MCF 10A (cell line): ENCODE measurements at regions not wholly inside any gene's neighbourhood (a gene's known extent, or its start where the extent isn't known, plus 50 kb on each side); places are given as distances from the start of the nearest gene placed in this dataset.

Experiments
- BruUV-seq: library from RNA; stranded (reverse); fragments of 400-500 nt; replicated peaks from 2 replicates; lab custom pipeline; 2021; lab: Mats Ljungman, UMichigan
- CTCF ChIA-PET: fragments of 300-600 bp; sonication (Branson Sonifier 250); formaldehyde crosslinking; extraction: SDS; loops from one replicate; lab custom pipeline; 2021; ENCODE audit warnings: antibody characterized with exemption, inconsistent platforms; lab: Yijun Ruan, JAX
- POLR2A ChIA-PET: fragments of 300-600, 350-650 bp; sonication (Branson Sonifier 250); formaldehyde crosslinking; extraction: SDS; loops from one replicate; lab custom pipeline; 2020; ENCODE audit warnings: antibody characterized with exemption, inconsistent platforms; lab: Yijun Ruan, JAX
- DNase-seq: peaks from one replicate; pipeline ENCODE4 v3.0.0-alpha.2; 2018; ENCODE audit not compliant: unreplicated experiment
- H3K27ac Mint-ChIP-seq: one replicate; pipeline ENCODE4 v1.8.0; 2022; ENCODE audit warnings: mild to moderate bottlenecking, low read depth, mixed read lengths; ENCODE audit not compliant: unreplicated experiment
- H3K27me3 Mint-ChIP-seq: one replicate; pipeline ENCODE4 v1.8.0; 2022; ENCODE audit warnings: mixed read lengths; ENCODE audit not compliant: insufficient read depth, unreplicated experiment
- H3K36me3 Mint-ChIP-seq: one replicate; pipeline ENCODE4 v1.8.0; 2022; ENCODE audit warnings: mild to moderate bottlenecking, moderate library complexity, mixed read lengths; ENCODE audit not compliant: insufficient read depth, unreplicated experiment
- H3K4me1 Mint-ChIP-seq: one replicate; pipeline ENCODE4 v1.8.0; 2022; ENCODE audit warnings: mixed read lengths; ENCODE audit not compliant: insufficient read depth, unreplicated experiment
- H3K4me3 Mint-ChIP-seq: one replicate; pipeline ENCODE4 v1.8.0; 2022; ENCODE audit warnings: mild to moderate bottlenecking, moderate library complexity, mixed read lengths; ENCODE audit not compliant: unreplicated experiment
- H3K9me3 Mint-ChIP-seq: one replicate; pipeline ENCODE4 v1.8.0; 2022; ENCODE audit warnings: mixed read lengths; ENCODE audit not compliant: unreplicated experiment
- intact Hi-C: fragments of 100-400 bp; cut with micrococcal nuclease; formaldehyde crosslinking; loops from 2 replicates; pipeline ENCODE4 v1.14.1; 2022
- TF ChIP-seq, protein P1 (sequence below): fragments of 200-600 bp; IDR thresholded peaks from one replicate; pipeline ENCODE4 v1.8.0; 2022; ENCODE audit warnings: antibody characterized with exemption, mild to moderate bottlenecking; ENCODE audit not compliant: unreplicated experiment

GRCh38 chr13:49844181-49844580 lies 51.7 kb upstream of the KPNA3 start:
- H3K4me1 Mint-ChIP-seq: peaks cover 8% of the 10 kb centered on the region
- ChIA-PET POLR2A (interaction anchor here (2.3 kb wide), 1 partner anchor 51 kb away, joined by 9 read pairs; the partner anchor contains the start of gene KPNA3), CTCF (interaction anchor here (0.6 to 1.1 kb wide), 3 partner anchors 18 to 134 kb away, joined by 3 read pairs; no protein-coding TSS in a partner anchor)
- H3K4me3 Mint-ChIP-seq: no peak overlapping the region
- no peak overlapping the region for H3K27ac Mint-ChIP-seq
- H3K27me3 Mint-ChIP-seq: no peaks in the 10 kb centered on the region
- intact Hi-C loops: no loop called here
- TF ChIP-seq, protein P1, sequence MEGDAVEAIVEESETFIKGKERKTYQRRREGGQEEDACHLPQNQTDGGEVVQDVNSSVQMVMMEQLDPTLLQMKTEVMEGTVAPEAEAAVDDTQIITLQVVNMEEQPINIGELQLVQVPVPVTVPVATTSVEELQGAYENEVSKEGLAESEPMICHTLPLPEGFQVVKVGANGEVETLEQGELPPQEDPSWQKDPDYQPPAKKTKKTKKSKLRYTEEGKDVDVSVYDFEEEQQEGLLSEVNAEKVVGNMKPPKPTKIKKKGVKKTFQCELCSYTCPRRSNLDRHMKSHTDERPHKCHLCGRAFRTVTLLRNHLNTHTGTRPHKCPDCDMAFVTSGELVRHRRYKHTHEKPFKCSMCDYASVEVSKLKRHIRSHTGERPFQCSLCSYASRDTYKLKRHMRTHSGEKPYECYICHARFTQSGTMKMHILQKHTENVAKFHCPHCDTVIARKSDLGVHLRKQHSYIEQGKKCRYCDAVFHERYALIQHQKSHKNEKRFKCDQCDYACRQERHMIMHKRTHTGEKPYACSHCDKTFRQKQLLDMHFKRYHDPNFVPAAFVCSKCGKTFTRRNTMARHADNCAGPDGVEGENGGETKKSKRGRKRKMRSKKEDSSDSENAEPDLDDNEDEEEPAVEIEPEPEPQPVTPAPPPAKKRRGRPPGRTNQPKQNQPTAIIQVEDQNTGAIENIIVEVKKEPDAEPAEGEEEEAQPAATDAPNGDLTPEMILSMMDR: no peak
- BruUV-seq: no TSS peak
- H3K36me3 Mint-ChIP-seq: no peaks in the 10 kb centered on the region
- no peaks in the 10 kb centered on the region for H3K9me3 Mint-ChIP-seq
- DNase-seq: no peak
